CD4-positive, alpha-beta T cell treated with Interleukin-6 for 4 hours (primary cell): ENCODE measurements at regions not wholly inside any gene's neighbourhood (a gene's known extent, or its start where the extent isn't known, plus 50 kb on each side); places are given as distances from the start of the nearest gene placed in this dataset.

Experiments
- DNase-seq: peaks from one replicate; pipeline ENCODE4 v3.0.0-alpha.2; 2020; ENCODE audit warnings: mixed read lengths

DNA sequence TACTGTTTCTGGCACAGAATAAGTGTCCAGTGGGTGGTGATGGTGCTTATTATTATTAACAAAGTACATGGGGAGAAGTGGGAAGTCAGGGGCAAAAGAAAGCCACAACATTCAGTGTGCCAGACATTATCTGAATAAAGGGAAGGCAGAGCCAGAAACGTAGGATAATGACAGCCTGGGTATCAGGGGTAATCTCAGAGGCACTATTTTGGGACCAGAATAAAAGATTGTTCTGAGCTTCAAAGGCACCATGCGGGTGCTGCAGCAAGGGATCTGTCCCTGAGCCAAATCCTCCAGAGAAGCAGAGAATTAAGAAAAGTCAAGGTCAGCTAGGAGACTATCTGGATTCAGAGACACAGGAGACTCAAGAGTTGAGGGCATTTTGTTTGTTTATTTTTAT, 328.8 kb upstream of the GATB start:
- no peak for DNase-seq

- no peak for DNase-seq
Observed at GRCh38 chr4:152087335-152087734, 326.5 kb upstream of the GATB start.

DNA sequence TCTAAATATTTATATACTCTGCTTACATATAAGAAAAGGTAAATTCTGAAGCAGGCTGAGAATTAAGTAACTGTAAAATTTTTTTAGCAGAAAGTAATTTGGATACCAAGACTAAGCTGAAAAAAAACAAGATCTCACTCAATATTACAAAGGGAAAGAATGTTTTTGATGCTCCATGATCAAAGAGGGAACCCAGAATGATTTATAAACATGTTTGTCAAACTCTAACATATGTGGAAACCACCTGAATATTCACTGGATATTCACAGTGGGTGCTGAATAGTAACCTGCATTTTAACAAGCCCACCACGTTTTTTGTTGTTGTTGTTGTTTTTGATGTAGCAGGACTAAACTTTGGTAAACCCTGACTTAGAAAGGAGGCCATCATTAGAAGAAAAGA, 324.9 kb upstream of the GATB start:
- no peak for DNase-seq

- no peak for DNase-seq
Observed at GRCh38 chr4:152083338-152083737, 322.5 kb upstream of the GATB start.

- no peak for DNase-seq
Observed at GRCh38 chr4:152081024-152081423, 320.2 kb upstream of the GATB start.

GRCh38 chr4:152079543-152080293, 318.9 kb upstream of the GATB start:
- peak; percentile 81 for DNase-seq

DNA sequence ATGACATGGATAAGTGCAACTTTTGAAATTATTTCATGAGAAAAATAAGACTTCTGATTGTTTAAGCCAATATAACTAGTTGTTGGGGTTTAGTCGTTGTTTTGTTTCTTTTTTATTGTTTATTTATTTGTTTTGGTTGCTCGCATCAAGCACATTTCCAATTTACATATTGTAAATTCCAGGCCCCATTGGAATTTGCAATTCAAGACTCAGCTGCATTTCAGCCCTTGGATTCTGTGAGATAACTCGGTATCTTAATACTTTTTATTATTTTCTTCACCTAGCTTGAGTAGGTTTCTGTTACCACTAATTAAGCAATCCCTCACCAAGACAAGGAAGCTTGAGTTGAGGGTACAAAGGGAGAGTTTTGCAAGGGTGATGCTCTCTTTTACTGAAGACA, 318.3 kb upstream of the GATB start:
- DNase-seq = no peak

DNA sequence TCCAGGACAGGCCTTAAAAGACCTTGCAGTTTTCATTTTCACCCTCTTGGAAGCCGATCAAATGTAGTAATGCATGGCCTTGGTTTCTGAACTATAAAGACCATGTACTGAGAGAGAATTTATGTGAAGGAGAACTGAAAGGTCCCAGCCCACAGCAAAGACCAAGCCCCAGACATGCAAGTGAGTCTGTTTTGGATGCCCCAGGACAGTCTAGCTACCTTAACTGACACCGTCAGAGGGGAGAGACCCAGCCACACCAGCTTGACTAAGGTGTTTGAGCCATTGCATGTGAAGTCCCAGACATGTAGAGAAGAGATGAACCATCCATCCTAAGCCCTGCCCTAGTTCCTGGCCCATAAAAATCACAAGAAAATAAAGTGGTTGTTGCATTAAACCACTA, 316.8 kb upstream of the GATB start:
- no peak for DNase-seq

GRCh38 chr4:152075253-152075928, 314.6 kb upstream of the GATB start:
- no peak for DNase-seq

- no peak for DNase-seq
Observed at GRCh38 chr4:152074573-152074972, 313.8 kb upstream of the GATB start.

- DNase-seq = no peak
Observed at GRCh38 chr4:152074088-152074437, 313.3 kb upstream of the GATB start.

DNA sequence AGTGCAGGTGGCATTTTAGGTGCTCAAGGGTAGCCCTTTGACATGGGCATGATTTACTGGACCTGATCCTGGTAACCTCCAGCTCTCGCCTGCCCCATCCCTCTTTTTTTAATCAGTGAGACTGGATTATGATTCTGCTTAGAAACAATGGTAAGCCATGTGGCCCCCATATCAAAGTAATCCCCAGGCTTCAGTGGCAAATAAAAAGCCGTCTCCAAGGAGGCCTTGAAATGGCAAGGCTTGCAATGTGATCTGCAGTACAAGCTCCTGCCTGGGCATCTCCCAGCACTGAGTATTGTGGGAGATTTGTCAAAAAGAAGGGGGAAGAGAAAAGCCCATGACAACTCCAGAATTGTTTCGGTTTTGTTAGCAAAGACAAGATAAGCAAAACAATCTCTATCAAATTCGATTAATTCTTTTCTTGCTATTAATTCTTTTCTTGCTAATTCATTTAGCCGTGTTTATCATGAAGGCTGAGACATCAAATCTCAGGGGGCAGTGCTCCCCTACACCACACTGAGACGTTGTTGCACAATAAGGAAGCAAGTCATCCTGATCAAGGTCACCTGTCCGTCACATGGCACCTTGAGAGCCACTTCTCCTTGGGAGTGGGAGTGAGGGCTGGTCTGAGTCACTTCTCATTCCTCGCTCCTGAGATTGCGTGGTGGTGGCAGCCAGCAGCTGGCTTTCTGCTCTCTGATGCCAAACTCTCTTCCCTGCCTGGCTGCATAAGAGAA, 312.7 kb upstream of the GATB start:
- DNase-seq = no peak

GRCh38 chr4:152072906-152073305, 312.1 kb upstream of the GATB start:
- DNase-seq = no peak

- no peak for DNase-seq
Observed at GRCh38 chr4:152072001-152072485, 311.2 kb upstream of the GATB start.

- no peak for DNase-seq
Observed at GRCh38 chr4:152070854-152071253, 310.0 kb upstream of the GATB start.

DNA sequence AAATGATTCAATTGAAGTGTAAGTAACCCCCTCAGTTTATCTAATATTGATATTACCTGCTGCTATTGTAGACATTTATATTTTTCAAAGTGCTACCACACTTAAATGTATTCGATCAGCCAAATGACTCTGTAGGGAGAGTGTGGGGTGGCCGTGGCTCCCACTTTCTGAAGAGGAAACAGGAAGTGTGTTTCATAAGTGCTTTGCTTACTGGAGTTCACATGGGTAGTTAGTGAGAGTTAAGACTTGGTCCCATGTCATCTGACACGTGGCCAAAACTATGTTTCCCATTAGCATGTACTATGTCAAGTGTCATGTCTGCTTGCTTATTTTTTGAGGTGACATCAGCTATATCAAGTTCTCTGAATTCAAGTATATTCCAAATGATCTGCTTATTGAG, 308.1 kb upstream of the GATB start:
- DNase-seq = peak; percentile 21

DNA sequence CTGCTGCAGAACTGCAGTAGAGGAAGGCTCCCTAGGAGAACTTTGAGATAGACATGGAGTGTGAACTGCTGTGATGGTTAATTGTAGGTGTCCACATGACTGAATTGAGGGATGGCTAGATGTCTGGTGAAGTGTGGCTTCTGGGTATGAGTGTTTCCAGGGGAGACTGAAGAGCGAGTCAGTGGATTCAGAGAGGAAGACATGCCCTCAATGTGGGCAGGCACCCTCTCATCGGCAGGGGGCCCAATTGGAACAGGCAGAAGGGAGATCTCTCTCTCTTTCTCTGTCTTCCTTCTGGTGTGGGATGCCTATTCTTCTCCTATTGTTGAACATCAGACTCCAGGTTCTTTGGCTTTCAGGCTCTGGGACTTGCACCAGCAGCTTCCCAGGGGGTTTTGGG, 304.7 kb upstream of the GATB start:
- DNase-seq = peak; percentile 55

- DNase-seq = no peak
Observed at GRCh38 chr4:152064753-152065152, 303.9 kb upstream of the GATB start.

DNA sequence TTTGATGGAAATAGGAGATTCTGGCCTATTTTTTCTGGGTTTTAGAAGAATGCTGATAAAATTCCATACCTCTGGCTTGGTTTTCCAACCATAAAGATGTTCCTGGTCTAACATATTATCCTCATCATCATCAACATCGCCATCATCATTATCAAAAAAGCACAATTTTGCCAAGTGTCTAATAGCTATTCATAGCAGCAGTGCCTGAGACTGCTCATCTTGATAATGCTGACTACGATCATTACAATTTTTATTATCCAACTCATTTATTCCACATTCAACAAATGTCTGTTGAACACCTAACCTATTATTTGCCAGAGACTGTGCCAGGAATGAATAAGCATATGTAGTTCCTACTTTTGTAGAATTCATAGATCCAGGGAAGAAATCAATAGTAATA, 303.5 kb upstream of the GATB start:
- no peak for DNase-seq

DNA sequence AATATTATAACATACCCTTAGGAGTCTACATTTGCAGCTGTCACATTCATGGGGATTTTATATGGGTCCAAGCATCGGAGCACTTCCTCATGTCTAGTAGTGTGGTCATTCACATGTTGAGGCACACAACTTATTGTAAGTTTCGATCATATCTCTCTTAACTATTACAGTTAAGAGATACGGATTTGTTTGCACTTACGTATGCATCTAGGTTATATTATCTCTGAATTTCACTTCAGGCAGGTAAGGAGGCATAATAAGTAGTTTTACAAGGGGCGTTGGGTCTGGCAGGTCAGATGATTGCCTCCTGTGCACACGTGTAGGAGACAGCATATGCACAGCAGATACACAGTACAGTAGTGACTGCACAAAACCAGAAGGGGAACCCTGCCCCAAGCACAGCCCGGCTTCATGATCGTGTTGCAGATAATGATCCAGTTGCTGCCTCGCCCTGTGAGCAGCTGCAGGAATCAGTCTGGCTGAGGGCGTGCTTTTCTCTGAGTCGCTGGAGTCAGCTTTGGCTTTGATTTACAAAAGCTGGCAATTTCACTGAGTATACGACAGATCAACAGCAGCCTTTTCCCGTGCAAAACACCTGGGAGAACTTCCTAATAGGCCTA, 302.9 kb upstream of the GATB start:
- DNase-seq = peak; percentile 63

DNA sequence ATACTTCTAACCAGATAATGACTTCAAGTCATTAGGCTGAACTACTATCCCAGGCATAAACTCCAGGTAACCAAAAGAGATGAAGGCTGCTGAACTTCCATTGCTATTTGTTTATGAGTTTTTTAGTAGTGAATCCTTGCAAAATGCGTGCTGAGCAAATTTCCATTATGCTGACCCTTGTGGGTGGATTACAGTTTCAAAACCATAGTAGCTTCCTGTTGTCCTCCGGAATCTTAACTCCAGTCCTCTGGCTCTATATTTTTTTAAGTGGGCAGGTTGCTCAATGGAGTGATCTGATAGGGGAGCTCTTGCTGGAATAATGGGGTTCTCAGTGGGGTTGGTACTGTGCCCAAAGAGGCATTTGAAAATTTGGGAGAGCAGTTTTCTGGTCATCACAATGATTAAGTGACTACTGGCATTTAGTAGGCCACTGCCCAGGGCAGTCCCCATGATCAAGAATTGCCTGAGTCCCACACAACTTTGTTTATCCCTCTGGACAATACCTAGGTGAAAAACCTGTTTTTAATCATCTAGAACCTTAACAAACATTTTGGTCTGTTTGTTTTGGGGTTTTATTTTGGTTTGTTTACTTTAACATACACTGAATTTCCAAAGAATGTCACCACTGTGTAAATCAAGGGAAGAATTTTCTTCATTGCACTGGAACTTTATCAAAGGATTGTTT, 302.3 kb upstream of the GATB start:
- DNase-seq = no peak

- no peak for DNase-seq
Observed at GRCh38 chr4:152054731-152055130, 293.9 kb upstream of the GATB start.
